OCI-LY1 (cell line): ENCODE measurements at regions not wholly inside any gene's neighbourhood (a gene's known extent, or its start where the extent isn't known, plus 50 kb on each side); places are given as distances from the start of the nearest gene placed in this dataset.

ENCODE experiments used
- H2AFZ ChIP-seq: fragments of 200-600 bp; sonication (generic), shearing (Covaris generic); 2 replicates; pipeline ENCODE4 v1.6.0; 2014; ENCODE audit warnings: antibody characterized with exemption, mild to moderate bottlenecking, low read length
- H3F3A ChIP-seq: fragments of 200-600 bp; sonication (generic), shearing (Covaris generic); 2 replicates; pipeline ENCODE4 v1.6.0; 2014; ENCODE audit warnings: mild to moderate bottlenecking, antibody characterized with exemption, low read length, moderate library complexity; ENCODE audit not compliant: insufficient read depth
- H3K27ac ChIP-seq: fragments of 200-600 bp; sonication (generic); 2 replicates; pipeline ENCODE4 v1.5.1; 2014; ENCODE audit warnings: low read length, mixed run types, mild to moderate bottlenecking, low read depth; ENCODE audit not compliant: poor library complexity, severe bottlenecking
- H3K27me3 ChIP-seq: fragments of 200-600 bp; sonication (generic); 2 replicates; pipeline ENCODE4 v1.6.0; 2014; ENCODE audit warnings: antibody characterized with exemption, mild to moderate bottlenecking, low read length, moderate library complexity; ENCODE audit not compliant: insufficient read depth
- H3K36me3 ChIP-seq: fragments of 200-600 bp; sonication (generic); 2 replicates; pipeline ENCODE4 v1.6.1; 2014; ENCODE audit warnings: mild to moderate bottlenecking, antibody characterized with exemption, low read length, moderate library complexity, mixed read lengths; ENCODE audit not compliant: insufficient read depth
- H3K4me1 ChIP-seq: fragments of 200-600 bp; sonication (generic); 2 replicates; pipeline ENCODE4 v1.5.1; 2014; ENCODE audit warnings: mild to moderate bottlenecking, low read length, moderate library complexity; ENCODE audit not compliant: insufficient read depth, severe bottlenecking
- H3K4me2 ChIP-seq: fragments of 200-600 bp; sonication (generic), shearing (Covaris generic); 2 replicates; pipeline ENCODE4 v1.6.1; 2014; ENCODE audit warnings: low read length
- H3K4me3 ChIP-seq: fragments of 200-600 bp; sonication (generic); 2 replicates; pipeline ENCODE4 v1.5.1; 2014; ENCODE audit warnings: low read length, low read depth, mild to moderate bottlenecking, mixed read lengths; ENCODE audit not compliant: poor library complexity, severe bottlenecking
- H3K79me2 ChIP-seq: fragments of 200-600 bp; shearing (Covaris generic); 2 replicates; pipeline ENCODE4 v1.6.1; 2016; ENCODE audit warnings: mixed run types, low read length, mixed read lengths; ENCODE audit not compliant: insufficient read depth
- H3K9ac ChIP-seq: fragments of 200-600 bp; sonication (generic), shearing (Covaris generic); 2 replicates; pipeline ENCODE4 v1.6.1; 2014; ENCODE audit warnings: mild to moderate bottlenecking, low read length, mixed read lengths
- H3K9me2 ChIP-seq: fragments of 200-600 bp; sonication (generic), shearing (Covaris generic); 2 replicates; pipeline ENCODE4 v1.6.1; 2014; ENCODE audit warnings: low read depth, mild to moderate bottlenecking, low read length, mixed read lengths
- H3K9me3 ChIP-seq: fragments of 200-600 bp; shearing (Covaris generic); 2 replicates; pipeline ENCODE4 v1.6.1; 2014; ENCODE audit warnings: low read length, mixed read lengths
- H4K20me1 ChIP-seq: fragments of 200-600 bp; sonication (generic), shearing (Covaris generic); 2 replicates; pipeline ENCODE4 v1.6.0; 2016; ENCODE audit warnings: mild to moderate bottlenecking, low read length; ENCODE audit not compliant: insufficient read depth
- CTCF ChIP-seq: fragments of 200-600 bp; sonication (generic), shearing (Covaris generic); IDR thresholded peaks from 2 replicates; pipeline ENCODE4 v1.5.1; 2017; ENCODE audit warnings: mild to moderate bottlenecking, antibody characterized with exemption, low read length, moderate library complexity, mixed read lengths
- EZH2 ChIP-seq: fragments of 200-600 bp; sonication (generic), shearing (Covaris generic); IDR thresholded peaks from 2 replicates; pipeline ENCODE4 v1.8.0; 2017; ENCODE audit warnings: borderline replicate concordance, mixed run types, mild to moderate bottlenecking, antibody characterized with exemption, low read length, moderate library complexity, mixed read lengths

- Histone ChIP-seq H3K9me2 (no peaks in the 10 kb centered on the region), H3K36me3 (no peaks in the 10 kb centered on the region), H3K9ac (no peak overlapping the region), H3K4me1 (no peaks in the 10 kb centered on the region), H3K27me3 (no peaks in the 10 kb centered on the region), H3K27ac (no peak overlapping the region), H3K79me2 (no peaks in the 10 kb centered on the region), H4K20me1 (no peaks in the 10 kb centered on the region), H2AFZ (no peak overlapping the region), H3F3A (no peaks in the 10 kb centered on the region), H3K4me2 (no peak overlapping the region), H3K9me3 (no peaks in the 10 kb centered on the region), H3K4me3 (no peak overlapping the region)
- no peak for TF ChIP-seq CTCF
- TF ChIP-seq EZH2, result no peak
Measured at GRCh38 chr2:22616031-22616430, 768.9 kb upstream of the KLHL29 start.

- H3K9me2 ChIP-seq, result no peaks in the 10 kb centered on the region
- no peaks in the 10 kb centered on the region for H3K79me2 ChIP-seq
- no peaks in the 10 kb centered on the region for H3K27me3 ChIP-seq
- no peaks in the 10 kb centered on the region for H3K4me1 ChIP-seq
- no peaks in the 10 kb centered on the region for H3K36me3 ChIP-seq
- H3F3A ChIP-seq, result no peaks in the 10 kb centered on the region
- H4K20me1 ChIP-seq, result no peaks in the 10 kb centered on the region
- H3K27ac ChIP-seq, result no peak overlapping the region
- H3K9ac ChIP-seq, result no peak overlapping the region
- H3K4me3 ChIP-seq, result no peak overlapping the region
- no peaks in the 10 kb centered on the region for H3K9me3 ChIP-seq
- TF ChIP-seq CTCF (no peak), EZH2 (no peak)
- H2AFZ ChIP-seq, result no peak overlapping the region
- no peak overlapping the region for H3K4me2 ChIP-seq
Measured at GRCh38 chr2:22623620-22624019, 761.4 kb upstream of the KLHL29 start.

- H3K9me2 ChIP-seq, result no peaks in the 10 kb centered on the region
- H3F3A ChIP-seq, result no peaks in the 10 kb centered on the region
- no peaks in the 10 kb centered on the region for H4K20me1 ChIP-seq
- H3K9ac ChIP-seq, result no peak overlapping the region
- no peaks in the 10 kb centered on the region for H3K9me3 ChIP-seq
- H3K36me3 ChIP-seq, result no peaks in the 10 kb centered on the region
- no peak overlapping the region for H3K4me2 ChIP-seq
- H2AFZ ChIP-seq, result no peak overlapping the region
- H3K79me2 ChIP-seq, result no peaks in the 10 kb centered on the region
- H3K4me1 ChIP-seq, result no peaks in the 10 kb centered on the region
- peak; percentile 47 for TF ChIP-seq CTCF
- no peak for TF ChIP-seq EZH2
- no peaks in the 10 kb centered on the region for H3K27me3 ChIP-seq
- no peak overlapping the region for H3K27ac ChIP-seq
- no peak overlapping the region for H3K4me3 ChIP-seq
Measured at GRCh38 chr2:22626621-22627020, 758.4 kb upstream of the KLHL29 start.
